IMR-90 (cell line): ENCODE measurements at regions not wholly inside any gene's neighbourhood (a gene's known extent, or its start where the extent isn't known, plus 50 kb on each side); places are given as distances from the start of the nearest gene placed in this dataset.

ENCODE experiments used
- ATAC-seq: fragments of 200-7000 bp; cut with Tn5 transposase; 2 replicates; pipeline ENCODE4 v1.9.1; 2020; ENCODE audit warnings: low read depth, mild to moderate bottlenecking, moderate library complexity
- BruUV-seq: library from RNA; stranded (reverse); fragments of 400-500 nt; replicated peaks from 2 replicates; lab custom pipeline; 2021; lab: Mats Ljungman, UMichigan
- CTCF ChIA-PET: fragments of 300-600 bp; formaldehyde crosslinking; extraction: SDS; loops from one replicate; lab custom pipeline; 2021; ENCODE audit warnings: antibody characterized with exemption; lab: Yijun Ruan, JAX
- POLR2A ChIA-PET: fragments of 300-600 bp; sonication (Branson Sonifier 250); formaldehyde crosslinking; loops from one replicate; lab custom pipeline; 2022; ENCODE audit warnings: antibody characterized with exemption; ENCODE audit not compliant: unreplicated experiment; lab: Charles Lee
- DNase-seq: peaks from one replicate; pipeline ENCODE4 v3.0.0; 2013
- H2AFZ ChIP-seq: replicated peaks from 2 replicates; pipeline ENCODE3; 2013; ENCODE audit warnings: low read length, mild to moderate bottlenecking; ENCODE audit not compliant: poor library complexity
- H2AK5ac ChIP-seq: 2 replicates; pipeline ENCODE4 v1.6.1; 2013; ENCODE audit warnings: low read depth, low read length, inconsistent platforms
- H2AK9ac ChIP-seq: replicated peaks from 2 replicates; pipeline ENCODE3; 2013; ENCODE audit warnings: mild to moderate bottlenecking, low read depth, low read length, moderate library complexity; ENCODE audit not compliant: poor library complexity
- H2BK120ac ChIP-seq: 2 replicates; pipeline ENCODE4 v1.6.1; 2013; ENCODE audit warnings: low read depth, low read length, inconsistent platforms
- H2BK15ac ChIP-seq: 3 replicates; pipeline ENCODE4 v1.6.1; 2013; ENCODE audit warnings: low read depth, low read length, inconsistent platforms
- H2BK20ac ChIP-seq: 2 replicates; pipeline ENCODE4 v1.6.1; 2013; ENCODE audit warnings: low read depth, mild to moderate bottlenecking, inconsistent platforms, low read length, moderate library complexity
- H2BK5ac ChIP-seq: 2 replicates; pipeline ENCODE4 v1.6.1; 2013; ENCODE audit warnings: mild to moderate bottlenecking, low read depth, low read length, inconsistent platforms; ENCODE audit not compliant: poor library complexity, severe bottlenecking
- H3K14ac ChIP-seq: replicated peaks from 2 replicates; pipeline ENCODE4 v1.6.1; 2013; ENCODE audit warnings: low read depth, low read length, inconsistent platforms
- H3K18ac ChIP-seq: 2 replicates; pipeline ENCODE4 v1.6.1; 2013; ENCODE audit warnings: low read depth, low read length, control low read depth
- H3K23ac ChIP-seq: 2 replicates; pipeline ENCODE4 v1.6.1; 2013; ENCODE audit warnings: low read depth, low read length, inconsistent platforms
- H3K27ac ChIP-seq: 2 replicates; pipeline ENCODE4 v1.5.1; 2013; ENCODE audit warnings: mild to moderate bottlenecking, control low read depth, low read length; ENCODE audit not compliant: insufficient read depth
- H3K27me3 ChIP-seq: 2 replicates; pipeline ENCODE4 v1.6.1; 2013; ENCODE audit warnings: low read length; ENCODE audit not compliant: control insufficient read depth, insufficient read depth
- H3K36me3 ChIP-seq: 2 replicates; pipeline ENCODE4 v1.6.1; 2013; ENCODE audit warnings: low read length, mixed read lengths; ENCODE audit not compliant: control insufficient read depth, insufficient read depth
- H3K4ac ChIP-seq: 2 replicates; pipeline ENCODE4 v1.6.1; 2013; ENCODE audit warnings: low read depth, low read length, inconsistent platforms
- H3K4me1 ChIP-seq: 2 replicates; pipeline ENCODE4 v1.6.1; 2013; ENCODE audit warnings: low read length, mixed read lengths; ENCODE audit not compliant: control insufficient read depth, insufficient read depth
- H3K4me2 ChIP-seq: 2 replicates; pipeline ENCODE4 v1.6.1; 2013; ENCODE audit warnings: low read depth, mild to moderate bottlenecking, control low read depth, low read length, moderate library complexity
- H3K4me3 ChIP-seq: 2 replicates; pipeline ENCODE4 v1.5.1; 2013; ENCODE audit warnings: low read depth, mild to moderate bottlenecking, control low read depth, low read length, moderate library complexity; ENCODE audit not compliant: insufficient read depth
- H3K56ac ChIP-seq: 2 replicates; pipeline ENCODE4 v1.6.1; 2013; ENCODE audit warnings: low read length, inconsistent platforms; ENCODE audit not compliant: insufficient read depth; ENCODE audit errors: extremely low read depth
- H3K79me1 ChIP-seq, 2 experiments: 2 replicates each; pipeline ENCODE4 v1.6.1; 2013; ENCODE audit warnings: low read length in 2 of 2, inconsistent platforms in 1 of 2, low read depth in 1 of 2
- H3K9ac ChIP-seq: 2 replicates; pipeline ENCODE4 v1.6.1; 2013; ENCODE audit warnings: low read depth, low read length, control low read depth
- H3K9me1 ChIP-seq: 2 replicates; pipeline ENCODE4 v1.6.1; 2013; ENCODE audit warnings: low read length, inconsistent platforms; ENCODE audit not compliant: insufficient read depth
- H3K9me3 ChIP-seq: 2 replicates; pipeline ENCODE4 v1.6.1; 2013; ENCODE audit warnings: low read length; ENCODE audit not compliant: control insufficient read depth, insufficient read depth
- H4K20me1 ChIP-seq: 2 replicates; pipeline ENCODE4 v1.6.1; 2013; ENCODE audit warnings: low read length, inconsistent platforms; ENCODE audit not compliant: insufficient read depth
- H4K5ac ChIP-seq: 2 replicates; pipeline ENCODE4 v1.6.1; 2013; ENCODE audit warnings: mild to moderate bottlenecking, low read depth, low read length, control low read depth
- H4K8ac ChIP-seq, 2 experiments: 2 replicates each; pipeline ENCODE4 v1.6.1; 2013; ENCODE audit warnings: low read depth in 2 of 2, low read length in 2 of 2, control low read depth in 1 of 2, inconsistent platforms in 1 of 2
- H4K91ac ChIP-seq: 2 replicates; pipeline ENCODE4 v1.6.1; 2013; ENCODE audit warnings: low read depth, low read length, inconsistent platforms; ENCODE audit not compliant: insufficient read depth
- CHD1 ChIP-seq: IDR thresholded peaks from 2 replicates; pipeline ENCODE4 v1.6.1; 2012; ENCODE audit warnings: low read depth, low read length, improper control_type of control experiment
- CTCF ChIP-seq: conservative IDR thresholded peaks from 2 replicates; pipeline ENCODE4 v1.5.1; 2012; ENCODE audit warnings: mild to moderate bottlenecking, low read depth, low read length, improper control_type of control experiment
- FOS ChIP-seq: fragments of 150-350 bp; IDR thresholded peaks from 2 replicates; pipeline ENCODE4 v1.6.1; 2016; ENCODE audit warnings: low read depth, low read length
- MAFK ChIP-seq: IDR thresholded peaks from 2 replicates; pipeline ENCODE4 v1.6.1; 2012; ENCODE audit warnings: low read depth, low read length, improper control_type of control experiment
- RAD21 ChIP-seq: IDR thresholded peaks from 2 replicates; pipeline ENCODE4 v1.6.1; 2012; ENCODE audit warnings: low read length, improper control_type of control experiment
- RFX5 ChIP-seq: IDR thresholded peaks from 2 replicates; pipeline ENCODE4 v1.8.0; 2012; ENCODE audit warnings: low read depth, mild to moderate bottlenecking, low read length, moderate library complexity
- SMC3 ChIP-seq: fragments of 150-350 bp; IDR thresholded peaks from 2 replicates; pipeline ENCODE4 v1.6.1; 2016; ENCODE audit warnings: low read depth, mild to moderate bottlenecking, antibody characterized with exemption, low read length, moderate library complexity
- WGBS, 2 experiments: methylation state at CpG; one replicate each; pipeline versions ENCODE4 v1.1.5 to v1.1.7; 2013; ENCODE audit warnings: missing lambda C conversion rate in 2 of 2; ENCODE audit not compliant: insufficient read length in 1 of 2; ENCODE audit errors: extremely low coverage in 2 of 2; 5-methylcytosine and 5-hydroxymethylcytosine counted together
- dilution Hi-C: fragments of 300-500 bp; cut with HindIII; formaldehyde crosslinking; loops from one replicate; pipeline ENCODE4 v1.14.3; 2018; ENCODE audit warnings: low sequenced_read_pairs; ENCODE audit not compliant: unreplicated experiment
- in situ Hi-C: fragments of 300-500 bp; cut with MboI; formaldehyde crosslinking; loops from 3 replicates; pipeline ENCODE4 v1.14.3; 2019; ENCODE audit warnings: low sequenced_read_pairs, inconsistent platforms, mixed read lengths
- intact Hi-C: fragments of 100-400 bp; cut with micrococcal nuclease; formaldehyde crosslinking; loops from 2 replicates; pipeline ENCODE4 v1.10.0; 2022
- TF ChIP-seq, protein P1 (sequence below): fragments of 150-350 bp; IDR thresholded peaks from 2 replicates; pipeline ENCODE4 v1.6.1; 2016; ENCODE audit warnings: low read depth, mild to moderate bottlenecking, low read length, moderate library complexity, borderline replicate concordance

GRCh38 chr6:44666324-44666723 is 278.8 kb downstream of the CDC5L start:
- Histone ChIP-seq H2BK20ac (peak overlapping the region; percentile 81), H3K56ac (no peak overlapping the region; the same call in 1 of the 2 replicates), H2AFZ (no peak overlapping the region), H4K5ac (no peak overlapping the region), H3K27me3 (peaks cover 4% of the 10 kb centered on the region), H3K4me1 (peaks cover 26% of the 10 kb centered on the region), H2AK5ac (peak overlapping the region; percentile 85), H3K4me2 (no peak overlapping the region), H3K14ac (0 out of 2 replicates have a peak overlapping the region, but pooled peaks have one; percentile 60), H2AK9ac (no peak overlapping the region), H4K8ac (0 out of 4 replicates have a peak overlapping the region, but pooled peaks of 1 of the 2 experiments have one; percentile 37), H3K4me3 (no peak overlapping the region), H3K23ac (no peak overlapping the region), H3K4ac (peak overlapping the region; percentile 76), H3K27ac (no peak overlapping the region), H3K36me3 (no peaks in the 10 kb centered on the region), H4K91ac (peak overlapping the region; percentile 81), H3K18ac (peak overlapping the region; percentile 13; the same call in 1 of the 2 replicates), H2BK5ac (no peak overlapping the region), H3K9me1 (peaks cover 23% of the 10 kb centered on the region), H4K20me1 (no peaks in the 10 kb centered on the region), H2BK15ac (peak overlapping the region; percentile 49; the same call in 2 of the 3 replicates), H2BK120ac (peak overlapping the region; percentile 98), H3K9ac (no peak overlapping the region), H3K79me1 (no peaks in the 10 kb centered on the region), H3K9me3 (no peaks in the 10 kb centered on the region)
- intact Hi-C loops (loop anchor here (10.0 kb wide), 1 partner anchor 408 kb away; no protein-coding TSS in a partner anchor), dilution Hi-C loops (no loop called here), in situ Hi-C loops (loop anchor here (25.0 kb wide), 1 partner anchor 1246 kb away; no protein-coding TSS in a partner anchor)
- no TSS peak for BruUV-seq
- no CpG with 5 or more reads among the region's 3 CpGs for WGBS, 2 experiments
- CTCF ChIA-PET: interaction anchor here (0.6 kb wide), 1 partner anchor 990 kb away, joined by 3 read pairs; no protein-coding TSS in a partner anchor
- ATAC-seq (no peak), DNase-seq (no peak)
- POLR2A ChIA-PET: no interaction called here
- no peak for TF ChIP-seq MAFK
- TF ChIP-seq RAD21: no peak
- TF ChIP-seq CHD1: no peak
- no peak for TF ChIP-seq CTCF
- no peak for TF ChIP-seq FOS
- TF ChIP-seq RFX5: no peak
- TF ChIP-seq, protein P1, sequence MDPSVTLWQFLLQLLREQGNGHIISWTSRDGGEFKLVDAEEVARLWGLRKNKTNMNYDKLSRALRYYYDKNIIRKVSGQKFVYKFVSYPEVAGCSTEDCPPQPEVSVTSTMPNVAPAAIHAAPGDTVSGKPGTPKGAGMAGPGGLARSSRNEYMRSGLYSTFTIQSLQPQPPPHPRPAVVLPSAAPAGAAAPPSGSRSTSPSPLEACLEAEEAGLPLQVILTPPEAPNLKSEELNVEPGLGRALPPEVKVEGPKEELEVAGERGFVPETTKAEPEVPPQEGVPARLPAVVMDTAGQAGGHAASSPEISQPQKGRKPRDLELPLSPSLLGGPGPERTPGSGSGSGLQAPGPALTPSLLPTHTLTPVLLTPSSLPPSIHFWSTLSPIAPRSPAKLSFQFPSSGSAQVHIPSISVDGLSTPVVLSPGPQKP: no peak
- TF ChIP-seq SMC3: no peak
